Left kidney (tissue), 1 donor: ENCODE measurements at regions not wholly inside any gene's neighbourhood (a gene's known extent, or its start where the extent isn't known, plus 50 kb on each side); places are given as distances from the start of the nearest gene placed in this dataset.
A peak's percentile ranks its signal among the peaks of the same experiment; 100 is the strongest.

Source experiments
- DNase-seq: peaks from one replicate; pipeline ENCODE4 v3.0.0-alpha.2; 2013

DNA sequence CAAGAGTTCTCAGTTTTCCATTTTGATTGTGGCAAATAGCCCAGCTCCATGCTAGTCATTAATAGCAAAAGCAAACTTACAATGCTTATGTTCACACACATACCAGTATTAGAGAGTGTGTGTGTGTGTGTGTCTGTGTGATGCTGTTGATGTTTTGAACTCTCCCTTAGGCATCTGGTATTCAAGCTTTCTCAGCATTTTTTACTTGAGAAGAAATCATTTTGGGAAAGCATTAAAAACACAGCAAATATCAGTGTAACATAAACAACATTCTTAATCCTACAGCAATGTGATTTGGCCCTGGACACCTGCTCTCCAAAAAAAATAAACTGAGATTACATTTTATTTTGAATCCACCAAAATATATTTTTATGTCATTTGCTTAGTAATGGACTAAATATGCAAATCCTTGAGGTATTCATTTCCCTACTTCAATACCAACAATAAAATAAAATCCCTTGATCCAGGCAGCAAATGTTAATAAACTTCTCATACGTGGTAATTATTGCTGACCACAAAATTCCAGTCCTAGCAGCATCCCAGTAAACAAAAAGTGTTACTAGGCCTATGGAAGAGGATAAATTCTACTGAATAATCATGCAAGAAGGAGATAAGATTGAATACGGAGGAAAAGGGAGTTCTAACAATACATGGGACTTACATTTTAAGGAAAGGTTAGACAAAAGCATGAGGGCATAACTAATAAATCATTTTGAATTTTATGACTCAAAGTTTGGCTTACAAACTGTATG lies 249.5 kb upstream of the CLEC14A start:
- DNase-seq = peak; percentile 18

- no peak for DNase-seq
Measured at GRCh38 chr14:38504175-38504574, 248.3 kb upstream of the CLEC14A start.

- DNase-seq = no peak
Measured at GRCh38 chr14:38502239-38502638, 246.3 kb upstream of the CLEC14A start.

GRCh38 chr14:38500125-38500524 lies 244.2 kb upstream of the CLEC14A start:
- DNase-seq = no peak

DNA sequence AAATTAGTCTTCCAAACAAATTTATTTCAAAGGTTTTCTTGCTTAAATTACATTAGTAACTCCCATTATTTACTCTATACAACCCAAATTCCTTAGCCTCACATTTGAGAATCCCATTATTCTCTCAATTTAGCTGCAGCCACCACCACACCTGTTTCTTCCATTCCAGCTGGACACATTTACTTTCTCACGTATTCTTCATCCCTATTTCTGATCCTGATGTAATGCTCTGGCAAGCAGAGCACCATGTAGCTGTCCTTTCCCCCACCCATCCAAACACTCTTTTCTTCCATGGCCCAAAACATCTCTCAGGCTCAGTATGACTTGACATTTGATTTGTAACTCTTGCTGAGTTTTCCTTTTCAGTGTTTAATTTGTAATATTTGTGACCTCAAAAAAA lies 240.2 kb upstream of the CLEC14A start:
- DNase-seq = no peak

- DNase-seq = no peak
Measured at GRCh38 chr14:38490273-38490672, 234.4 kb upstream of the CLEC14A start.

- DNase-seq = no peak
Measured at GRCh38 chr14:38485026-38485425, 229.1 kb upstream of the CLEC14A start.

DNA sequence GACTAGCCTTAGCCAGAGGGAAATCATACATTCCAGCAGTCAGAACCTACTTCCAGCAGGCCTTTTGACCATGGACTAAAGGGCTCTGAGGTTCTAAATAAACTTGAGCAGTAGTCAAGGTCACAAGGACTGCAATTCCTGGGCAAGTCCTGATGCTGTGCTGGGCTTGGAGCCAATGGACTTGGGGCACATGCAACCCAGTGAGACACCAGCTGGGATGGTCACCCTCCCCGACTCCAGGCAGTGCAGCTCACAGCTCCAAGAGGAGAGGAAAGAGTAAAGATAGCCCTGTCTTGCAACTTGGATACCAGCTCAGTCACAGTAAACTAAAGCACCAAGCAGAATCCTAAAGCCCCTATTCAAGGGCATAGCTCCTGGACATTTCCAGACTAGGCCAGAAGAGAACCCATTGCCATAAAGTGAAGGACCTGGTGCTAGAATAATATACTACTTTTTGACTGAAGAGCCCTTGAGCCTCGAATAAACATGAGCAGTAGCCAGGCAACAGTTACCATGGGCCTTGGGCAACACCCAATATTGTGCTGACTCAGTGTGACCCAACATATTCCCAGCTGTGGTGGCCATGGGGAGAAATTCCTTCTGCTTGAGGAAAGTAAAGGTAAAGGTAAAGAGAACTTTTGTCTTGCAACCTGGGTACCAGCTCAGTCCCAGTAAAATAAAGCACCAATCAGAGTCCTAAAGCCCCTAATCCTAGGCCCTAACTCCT lies 226.2 kb upstream of the CLEC14A start:
- no peak for DNase-seq

- DNase-seq = no peak
Measured at GRCh38 chr14:38469156-38469555, 213.3 kb upstream of the CLEC14A start.

DNA sequence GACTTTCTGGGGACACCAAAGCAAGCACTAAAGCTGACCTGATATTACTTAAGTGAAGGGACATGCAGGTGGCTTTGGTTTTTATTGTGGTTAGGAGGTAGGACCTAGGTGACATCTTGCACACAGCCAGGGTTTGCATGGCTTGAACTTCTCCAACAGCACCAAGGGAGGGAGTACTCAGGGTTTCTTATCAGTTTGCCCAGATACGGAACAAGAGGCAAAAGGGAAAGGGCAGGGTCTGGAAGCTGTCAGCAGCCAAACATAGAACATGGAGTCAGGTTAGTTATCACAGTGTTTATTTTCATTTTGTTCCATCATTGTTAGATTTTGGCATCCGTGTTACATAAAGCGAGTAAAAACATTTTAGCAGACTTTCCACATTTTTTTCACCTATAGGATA lies 186.3 kb upstream of the CLEC14A start:
- DNase-seq = no peak

DNA sequence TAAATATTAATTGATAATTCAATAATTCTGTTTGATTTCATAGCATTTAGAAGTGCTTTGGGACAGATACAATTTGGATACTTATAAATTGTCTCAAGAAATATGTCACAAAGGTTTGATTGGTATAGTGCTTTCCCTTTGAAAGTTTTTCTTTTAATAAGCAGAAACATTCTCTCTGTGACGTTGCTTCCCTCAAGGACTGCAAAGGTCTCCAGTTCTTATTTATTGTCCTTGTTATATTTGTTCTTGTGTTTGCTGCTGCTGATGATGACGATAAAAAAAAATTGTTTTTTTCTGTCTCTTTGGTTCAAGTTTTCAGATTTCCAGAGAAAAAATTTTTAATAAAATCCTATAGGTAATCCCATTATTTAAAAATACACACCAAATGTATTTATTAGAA lies 176.3 kb upstream of the CLEC14A start:
- no peak for DNase-seq

GRCh38 chr14:38431156-38431555 lies 175.3 kb upstream of the CLEC14A start:
- no peak for DNase-seq

DNA sequence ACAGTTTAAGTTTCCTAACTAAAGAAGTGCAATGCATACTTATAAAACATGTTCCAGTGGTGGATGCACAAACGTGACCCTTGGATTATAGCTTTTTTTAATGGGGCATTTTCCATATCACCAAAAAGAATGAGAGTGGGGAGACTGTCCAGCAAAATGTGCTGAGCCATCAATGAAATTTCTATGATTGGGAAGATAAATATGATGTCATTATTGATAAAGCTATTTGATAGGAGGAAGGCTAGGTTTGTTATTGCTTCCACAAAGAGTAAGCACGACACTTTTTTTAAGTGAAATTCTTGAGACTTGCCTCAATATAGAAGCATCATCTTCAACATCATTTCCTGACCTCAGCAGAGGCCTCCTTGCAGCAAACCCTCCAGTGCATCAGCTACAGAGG lies 174.6 kb upstream of the CLEC14A start:
- no peak for DNase-seq

GRCh38 chr14:38425324-38425976 lies 169.6 kb upstream of the CLEC14A start:
- no peak for DNase-seq

DNA sequence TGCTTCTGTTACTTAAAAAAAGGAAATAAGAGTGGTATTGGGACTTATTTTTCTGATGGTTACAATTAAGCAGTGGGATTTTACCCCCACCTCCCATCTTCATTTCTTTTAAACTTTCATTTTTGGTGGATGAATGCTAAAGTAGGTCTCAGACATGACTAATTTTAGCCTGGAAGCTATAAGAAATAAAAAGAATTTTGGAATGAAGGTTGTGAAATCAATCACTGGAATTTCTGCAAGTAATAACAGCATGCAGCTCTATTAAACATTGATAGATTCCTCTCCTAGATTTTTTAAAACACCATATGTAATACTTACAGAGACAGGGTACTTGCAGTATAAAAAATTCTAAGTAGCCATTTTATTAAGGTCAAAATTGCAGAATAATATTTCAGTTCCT lies 164.2 kb upstream of the CLEC14A start:
- DNase-seq = no peak

DNA sequence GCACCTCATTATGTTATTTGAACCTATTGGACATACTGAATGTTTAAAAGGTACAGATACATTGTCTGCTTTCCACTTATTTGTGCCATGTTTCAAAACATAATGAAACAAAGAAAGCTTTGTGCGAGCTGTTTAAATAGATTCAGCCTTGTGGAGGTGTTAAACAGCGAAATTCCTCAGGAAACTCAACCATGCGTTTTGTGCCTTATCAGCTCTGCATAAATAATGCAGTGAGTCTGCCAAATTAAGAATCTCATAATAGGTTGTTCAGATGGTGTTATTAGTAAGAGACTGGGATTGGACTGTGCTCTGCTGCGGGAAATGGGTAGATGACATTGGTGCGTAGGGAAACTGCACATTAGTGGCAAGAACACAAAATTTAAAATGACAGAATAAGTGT lies 163.7 kb upstream of the CLEC14A start:
- DNase-seq = no peak

GRCh38 chr14:38412654-38413053 lies 156.8 kb upstream of the CLEC14A start:
- DNase-seq = no peak

DNA sequence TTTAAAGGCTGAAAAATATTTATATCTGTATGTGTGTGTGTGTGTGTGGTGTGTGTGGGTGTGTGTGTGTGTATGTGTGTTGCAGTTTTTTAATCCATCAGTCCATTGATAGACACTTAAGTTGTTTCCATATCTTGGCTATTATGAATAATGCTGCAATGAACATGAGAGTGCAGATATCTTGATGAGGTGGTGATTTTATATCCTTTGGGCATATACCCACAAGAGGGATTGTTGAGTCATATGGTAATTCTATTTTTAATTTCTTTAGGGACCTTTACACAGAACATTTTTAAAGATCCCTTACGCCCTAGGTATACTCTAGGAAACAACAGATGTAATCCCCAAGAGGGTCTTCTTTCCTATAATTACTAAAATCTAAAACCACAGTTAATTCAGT lies 154.5 kb upstream of the CLEC14A start:
- DNase-seq = no peak

GRCh38 chr14:38409071-38409705 lies 153.3 kb upstream of the CLEC14A start:
- DNase-seq = no peak

DNA sequence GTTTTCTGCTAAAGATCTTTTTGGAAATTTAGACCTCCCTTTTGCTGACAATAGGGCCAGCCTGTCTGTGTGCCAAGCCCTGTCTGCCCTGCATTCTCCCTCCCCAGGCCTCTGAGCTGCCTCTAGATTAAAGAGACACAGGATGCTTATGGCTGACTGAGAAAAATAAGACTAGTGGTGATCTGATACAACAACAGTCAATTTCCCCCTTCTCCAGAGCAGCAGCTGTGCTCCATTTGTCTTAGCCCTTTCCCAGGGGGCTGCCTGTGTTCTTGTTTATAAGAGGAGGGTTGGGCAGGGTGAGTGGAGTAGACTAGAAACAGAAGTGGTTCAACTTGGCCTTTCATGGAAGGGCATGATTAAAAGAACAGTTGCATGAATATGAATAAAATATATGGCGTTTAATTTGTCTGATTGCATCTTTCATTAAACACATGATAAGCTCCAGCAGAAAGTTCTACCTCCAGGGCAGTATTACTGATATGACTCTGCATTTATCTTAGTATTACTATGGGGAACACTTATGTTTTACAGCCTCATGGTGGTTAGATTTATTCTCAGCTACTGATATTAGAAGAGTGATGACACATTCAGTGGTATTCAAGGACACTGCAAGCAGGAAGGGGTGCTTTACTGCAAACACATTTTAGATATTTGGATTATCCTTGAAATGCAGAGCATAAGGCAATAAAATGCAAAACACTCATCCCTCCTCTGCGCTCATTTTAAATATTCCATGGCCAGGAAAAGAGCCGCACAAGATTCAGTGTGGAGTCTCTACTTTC lies 150.2 kb upstream of the CLEC14A start:
- DNase-seq = peak; percentile 14

GRCh38 chr14:38404616-38405015 lies 148.7 kb upstream of the CLEC14A start:
- no peak for DNase-seq

GRCh38 chr14:38404100-38404541 lies 148.2 kb upstream of the CLEC14A start:
- no peak for DNase-seq
